NT2/D1 (cell line): ENCODE measurements at regions not wholly inside any gene's neighbourhood (a gene's known extent, or its start where the extent isn't known, plus 50 kb on each side); places are given as distances from the start of the nearest gene placed in this dataset.

ENCODE experiments used
- SUZ12 ChIP-seq: IDR thresholded peaks from 2 replicates; pipeline ENCODE4 v1.6.1; 2011; ENCODE audit not compliant: insufficient read length, insufficient read depth; ENCODE audit errors: extremely low read depth
- ZNF274 ChIP-seq: IDR thresholded peaks from 2 replicates; pipeline ENCODE4 v1.6.1; 2011; ENCODE audit warnings: mild to moderate bottlenecking, low read depth, low read length

DNA sequence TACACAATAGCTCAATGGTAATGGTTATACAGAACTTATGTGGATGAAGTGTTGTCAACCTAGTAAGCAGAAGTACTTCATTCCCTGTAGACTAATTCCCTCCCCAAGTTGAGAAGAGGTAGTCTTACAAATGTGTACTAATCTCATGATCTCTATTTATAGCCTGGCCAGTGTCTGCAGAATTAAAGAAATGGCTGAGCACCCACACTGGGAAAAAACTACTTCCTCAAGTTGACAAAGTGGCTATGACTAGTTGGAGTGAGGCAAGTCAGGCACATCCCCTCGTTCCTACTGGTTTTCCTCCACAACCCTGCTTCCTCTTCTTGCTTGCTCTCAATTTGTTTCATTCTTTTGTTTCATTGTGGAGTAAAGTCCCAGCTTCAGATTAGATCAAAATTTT lies 566.7 kb upstream of the ZNF717 start:
- TF ChIP-seq ZNF274 (no peak), SUZ12 (no peak)
